HG03439 (cell line): ENCODE measurements at regions not wholly inside any gene's neighbourhood (a gene's known extent, or its start where the extent isn't known, plus 50 kb on each side); places are given as distances from the start of the nearest gene placed in this dataset.

ENCODE experiments used
- ATAC-seq: cut with Tn5 transposase; IDR thresholded peaks from one replicate; pipeline ENCODE4 v1.9.1; 2021; ENCODE audit warnings: mild to moderate bottlenecking, moderate library complexity; ENCODE audit not compliant: unreplicated experiment

DNA sequence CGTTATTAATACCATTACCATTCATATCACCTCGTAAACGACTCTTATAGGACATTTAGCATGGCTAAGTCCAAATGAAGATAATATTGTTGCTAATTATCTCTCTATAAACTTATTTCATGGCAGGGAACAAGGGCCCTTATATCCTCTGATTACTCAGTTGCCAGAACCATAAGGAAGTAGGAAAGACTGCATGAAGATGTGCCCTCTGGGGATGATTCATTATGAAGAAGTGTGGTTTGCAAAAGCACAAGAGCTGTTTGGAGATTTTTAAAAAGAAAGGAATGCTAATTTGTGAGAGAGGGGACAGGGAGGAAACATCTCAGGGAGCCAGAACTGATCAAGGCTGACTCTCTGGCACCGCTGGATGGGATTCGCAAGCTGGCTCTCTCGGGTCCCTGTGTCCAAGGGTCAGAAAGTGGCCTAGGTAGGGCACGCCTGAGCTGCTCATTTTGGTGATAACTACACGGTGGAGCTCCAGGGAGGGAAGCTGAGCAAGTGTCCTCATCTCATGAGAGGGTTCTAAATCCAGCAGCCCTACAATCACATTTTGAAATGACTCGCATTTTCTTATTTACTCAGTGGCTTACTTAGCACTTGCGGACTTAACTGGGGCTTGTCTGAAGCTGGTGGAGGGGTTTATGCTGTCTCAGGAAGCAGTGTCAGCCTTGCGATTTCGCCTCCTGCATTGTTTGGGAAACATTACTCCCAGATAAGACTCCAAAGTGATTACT, 136.8 kb downstream of the C5orf15 start:
- no peak for ATAC-seq

GRCh38 chr5:133830911-133831310, 137.5 kb downstream of the C5orf15 start:
- ATAC-seq: no peak

GRCh38 chr5:133830281-133830680, 138.1 kb downstream of the C5orf15 start:
- ATAC-seq: no peak

DNA sequence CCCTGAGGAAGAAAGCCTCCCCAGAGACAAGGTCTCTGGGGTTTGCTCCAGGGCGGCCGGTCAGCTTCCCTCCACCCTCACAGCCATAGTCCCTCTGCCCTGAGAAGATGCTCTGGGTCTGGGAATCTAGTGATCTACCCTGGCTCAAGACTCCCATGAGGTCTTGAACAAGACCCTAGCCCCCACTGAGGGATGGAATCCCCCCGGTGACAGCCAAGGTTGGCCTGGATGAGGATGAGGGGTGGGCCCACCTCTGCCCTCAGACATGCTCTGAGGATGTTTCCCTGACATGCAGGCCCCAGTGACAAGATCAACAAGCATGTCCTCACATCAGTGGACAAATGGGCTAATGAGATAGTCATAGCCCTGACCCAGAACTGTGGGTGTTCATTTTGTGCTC, 138.6 kb downstream of the C5orf15 start:
- no peak for ATAC-seq

GRCh38 chr5:133828722-133829121, 139.7 kb downstream of the C5orf15 start:
- no peak for ATAC-seq

- ATAC-seq: no peak
These were observed 140.6 kb downstream of the C5orf15 start for GRCh38 chr5:133827830-133828229.

GRCh38 chr5:133827011-133827410, 141.4 kb downstream of the C5orf15 start:
- ATAC-seq: no peak

GRCh38 chr5:133825631-133826289, 142.7 kb downstream of the C5orf15 start:
- no peak for ATAC-seq

GRCh38 chr5:133824661-133825254, 143.7 kb downstream of the C5orf15 start:
- ATAC-seq: peak; percentile 69

DNA sequence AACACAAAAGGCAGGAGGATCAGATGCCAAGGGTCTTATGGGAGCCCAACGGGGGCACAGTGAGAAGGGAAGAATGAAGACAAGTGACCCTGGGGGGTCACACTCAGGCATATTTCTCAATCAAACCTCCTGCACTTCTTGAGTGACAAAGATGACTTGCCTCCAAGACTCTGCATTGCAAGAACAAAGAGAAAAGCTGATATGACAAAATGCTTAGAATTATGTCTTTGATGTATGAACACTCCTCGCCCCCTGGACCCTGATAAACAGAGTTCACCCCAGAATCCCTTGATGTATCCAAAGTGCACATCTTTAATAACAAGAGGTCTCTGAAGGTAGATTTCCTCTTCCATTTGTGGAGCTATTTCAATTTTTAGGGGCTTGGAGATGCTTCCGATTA, 146.5 kb downstream of the C5orf15 start:
- ATAC-seq: no peak

DNA sequence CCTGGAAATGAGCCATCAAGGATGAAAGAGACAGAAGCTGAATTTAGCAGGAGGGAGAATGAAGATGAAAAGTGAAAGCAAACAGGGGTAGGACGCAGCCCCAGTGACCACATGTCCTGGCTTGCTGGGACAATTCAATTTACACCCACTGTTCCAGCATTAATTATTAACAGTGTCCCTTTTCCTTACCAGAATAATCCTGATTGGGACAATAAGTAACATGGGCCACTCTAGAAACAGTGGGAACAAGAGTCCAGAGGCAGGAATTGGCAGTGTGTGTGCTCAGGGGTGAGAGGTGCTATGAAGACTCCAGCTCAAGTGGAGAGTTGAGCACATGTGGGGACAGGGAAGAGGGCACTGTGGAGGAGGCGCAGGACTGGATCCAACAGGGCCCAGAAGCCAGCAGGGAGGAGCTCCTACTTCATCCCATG, 147.1 kb downstream of the C5orf15 start:
- ATAC-seq: no peak

- ATAC-seq: no peak
These were observed 147.9 kb downstream of the C5orf15 start for GRCh38 chr5:133820507-133820906.

GRCh38 chr5:133819977-133820471, 148.4 kb downstream of the C5orf15 start:
- no peak for ATAC-seq

DNA sequence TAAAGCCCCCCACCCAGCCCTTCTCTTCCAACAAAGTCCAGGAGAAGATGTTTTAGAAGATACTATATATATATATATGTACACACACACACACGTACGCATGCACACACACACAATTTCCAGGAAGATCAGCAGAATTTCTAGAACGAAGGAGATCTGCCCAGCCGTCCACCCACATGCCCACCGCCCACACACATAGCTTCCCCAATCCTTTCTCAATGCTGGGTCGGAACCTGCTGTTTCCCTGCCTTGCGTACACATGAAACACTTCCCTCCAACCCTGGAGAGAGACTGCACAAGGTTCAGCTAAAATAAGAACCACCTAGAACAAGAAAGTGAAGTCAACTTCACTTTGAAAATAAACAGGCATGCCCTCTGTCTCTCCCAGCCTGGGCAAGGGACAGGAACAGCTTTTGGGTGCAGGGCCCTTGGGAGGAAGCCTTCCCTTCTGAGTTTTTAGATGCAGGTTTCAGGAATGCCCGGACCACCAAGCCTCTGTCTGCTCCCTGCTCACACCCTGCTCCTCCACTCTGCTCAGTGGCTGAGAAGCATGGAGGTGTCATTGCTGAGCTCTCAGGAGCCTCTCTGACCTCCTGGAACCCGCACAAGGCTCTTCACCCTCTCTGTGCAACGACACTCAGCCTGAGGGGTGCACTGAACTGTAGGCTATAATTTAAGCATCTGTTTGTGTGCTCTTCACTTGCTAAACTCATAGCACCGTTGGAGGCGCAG, 149.4 kb downstream of the C5orf15 start:
- no peak for ATAC-seq

DNA sequence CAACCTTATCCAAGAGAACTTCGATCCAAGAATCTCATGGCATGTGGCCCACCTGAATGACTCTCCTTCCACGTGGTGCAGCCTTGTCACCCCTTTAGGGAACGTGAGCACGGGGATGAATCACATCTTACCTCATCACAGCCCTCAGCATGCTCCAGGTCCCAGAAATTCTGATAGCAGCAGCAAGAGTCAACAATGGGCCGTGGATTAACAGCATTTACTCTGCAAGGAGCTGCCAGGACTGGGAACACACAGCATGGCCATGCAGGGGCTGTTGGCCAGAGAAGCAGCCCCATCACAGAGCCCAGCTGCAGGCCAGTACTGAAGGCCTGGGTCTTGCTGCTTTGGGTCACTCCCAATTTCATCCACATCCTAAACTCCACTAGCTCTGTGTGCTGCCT, 150.4 kb downstream of the C5orf15 start:
- no peak for ATAC-seq

- no peak for ATAC-seq
These were observed 151.0 kb downstream of the C5orf15 start for GRCh38 chr5:133817456-133817855.

DNA sequence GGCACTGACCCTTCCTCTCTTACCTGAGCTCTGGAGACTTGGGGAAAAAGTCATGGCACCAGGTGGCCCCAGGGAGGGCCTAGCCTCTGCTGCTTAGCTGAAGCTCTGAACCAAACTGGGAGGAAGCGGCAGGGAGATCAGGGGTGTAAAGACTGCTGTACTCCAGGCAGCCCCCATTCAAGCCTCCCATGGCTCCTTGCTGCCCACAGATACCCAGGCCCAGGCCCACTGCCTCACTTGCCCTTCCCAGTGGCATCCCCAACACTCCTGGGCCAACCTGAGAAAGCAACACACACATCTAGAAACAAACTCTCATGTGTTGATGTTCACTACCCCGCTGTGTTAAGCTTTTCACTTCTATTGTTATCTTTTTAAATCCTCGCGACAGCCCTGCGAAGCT, 151.6 kb downstream of the C5orf15 start:
- no peak for ATAC-seq

DNA sequence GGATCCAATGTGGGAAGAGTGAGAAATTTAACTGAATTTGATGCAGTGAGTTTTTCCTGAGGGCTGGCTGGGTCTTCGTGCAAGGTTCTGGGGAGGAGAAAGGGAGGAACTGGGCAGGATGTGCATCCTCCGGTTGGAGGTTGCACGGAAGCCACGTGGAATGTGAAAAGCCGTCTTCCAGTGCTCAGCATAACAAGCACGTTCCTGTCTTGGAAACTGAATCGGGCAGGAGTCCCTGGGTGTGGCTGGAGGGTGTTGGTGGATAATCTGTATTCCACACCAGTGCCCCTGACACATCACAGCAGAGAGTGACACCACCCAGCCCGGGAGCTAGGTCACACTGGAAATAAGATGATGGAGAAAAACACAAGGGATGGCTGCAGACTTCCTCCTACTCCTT, 154.3 kb downstream of the C5orf15 start:
- ATAC-seq: no peak

DNA sequence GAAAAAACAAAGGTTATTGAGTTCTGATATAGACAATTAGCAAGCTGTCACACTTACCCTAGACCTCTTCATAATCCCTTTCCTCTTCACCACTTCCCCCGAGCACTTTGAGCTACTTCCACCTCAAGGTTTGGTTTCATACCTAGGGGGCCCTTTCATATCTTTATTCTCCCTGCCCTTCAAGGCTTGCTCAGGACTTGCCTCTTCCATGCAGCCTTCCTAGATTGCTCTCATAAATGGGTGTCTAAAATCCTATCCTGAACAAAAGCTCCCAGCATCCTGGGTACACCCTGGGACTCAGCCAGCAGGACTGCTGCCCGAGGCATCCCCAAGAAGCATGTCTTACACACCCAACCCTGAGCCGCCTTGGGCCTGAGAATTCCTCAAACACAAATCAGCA, 157.3 kb downstream of the C5orf15 start:
- ATAC-seq: no peak

- ATAC-seq: no peak
These were observed 158.6 kb downstream of the C5orf15 start for GRCh38 chr5:133809801-133810200.

- no peak for ATAC-seq
These were observed 161.1 kb downstream of the C5orf15 start for GRCh38 chr5:133807348-133807747.
